ENCODE measurements at regions not wholly inside any gene's neighbourhood (a gene's known extent, or its start where the extent isn't known, plus 50 kb on each side); places are given as distances from the start of the nearest gene placed in this dataset.

GRCh38 chr2:122205641-122206040 lies 450.2 kb downstream of the TSN start:
- DNase-seq (ENCODE audit: insufficient read length, low spot score) (no peak), FAIRE-seq (no peak)

- DNase-seq (ENCODE audit: insufficient read length, low spot score) = no peak
- FAIRE-seq = no peak
Observed at GRCh38 chr2:122206101-122206500, 450.6 kb downstream of the TSN start.

GRCh38 chr2:122209377-122209776 lies 453.9 kb downstream of the TSN start:
- FAIRE-seq (no peak), DNase-seq (ENCODE audit: insufficient read length, low spot score) (no peak)

GRCh38 chr2:122210065-122210464 lies 454.6 kb downstream of the TSN start:
- DNase-seq (ENCODE audit: insufficient read length, low spot score) = no peak

GRCh38 chr2:122210898-122211856 lies 455.7 kb downstream of the TSN start:
- FAIRE-seq = no peak

More at GRCh38 chr2:122210065-122210464, 454.6 kb downstream of the TSN start:
- no peak for FAIRE-seq

GRCh38 chr2:122213312-122213711 lies 457.9 kb downstream of the TSN start:
- FAIRE-seq = no peak
- DNase-seq (ENCODE audit: insufficient read length, low spot score) = no peak

More at GRCh38 chr2:122210898-122211856, 455.7 kb downstream of the TSN start:
- DNase-seq (ENCODE audit: insufficient read length, low spot score) = no peak

GRCh38 chr2:122216071-122216470 lies 460.6 kb downstream of the TSN start:
- FAIRE-seq (no peak), DNase-seq (ENCODE audit: insufficient read length, low spot score) (no peak)

- FAIRE-seq = no peak
- DNase-seq (ENCODE audit: insufficient read length, low spot score) = no peak
Observed at GRCh38 chr2:122216901-122217300, 461.4 kb downstream of the TSN start.

- no peak for FAIRE-seq
- DNase-seq (ENCODE audit: insufficient read length, low spot score) = no peak
Observed at GRCh38 chr2:122218596-122218995, 463.1 kb downstream of the TSN start.

- FAIRE-seq = no peak
- DNase-seq (ENCODE audit: insufficient read length, low spot score) = no peak
Observed at GRCh38 chr2:122219504-122219903, 464.1 kb downstream of the TSN start.

GRCh38 chr2:122221665-122222064 lies 466.2 kb downstream of the TSN start:
- DNase-seq (ENCODE audit: insufficient read length, low spot score) = no peak
- no peak for FAIRE-seq

GRCh38 chr2:122231296-122231695 lies 475.8 kb downstream of the TSN start:
- DNase-seq (ENCODE audit: insufficient read length, low spot score) = no peak
- no peak for FAIRE-seq

GRCh38 chr2:122233372-122233771 lies 477.9 kb downstream of the TSN start:
- FAIRE-seq = no peak
- no peak for DNase-seq (ENCODE audit: insufficient read length, low spot score)

GRCh38 chr2:122236152-122236874 lies 480.9 kb downstream of the TSN start:
- peak; percentile 7 for DNase-seq (ENCODE audit: insufficient read length, low spot score)
- no peak for FAIRE-seq

GRCh38 chr2:122236925-122237324 lies 481.5 kb downstream of the TSN start:
- FAIRE-seq = no peak

GRCh38 chr2:122237450-122237849 lies 482.0 kb downstream of the TSN start:
- no peak for DNase-seq (ENCODE audit: insufficient read length, low spot score)
- FAIRE-seq = no peak

More at GRCh38 chr2:122236925-122237324, 481.5 kb downstream of the TSN start:
- DNase-seq (ENCODE audit: insufficient read length, low spot score) = no peak

GRCh38 chr2:122238006-122238559 lies 482.6 kb downstream of the TSN start:
- DNase-seq (ENCODE audit: insufficient read length, low spot score) = no peak
- FAIRE-seq = no peak

- DNase-seq (ENCODE audit: insufficient read length, low spot score) = no peak
- FAIRE-seq = no peak
Observed at GRCh38 chr2:122239440-122239839, 484.0 kb downstream of the TSN start.

- FAIRE-seq (no peak), DNase-seq (ENCODE audit: insufficient read length, low spot score) (no peak)
Observed at GRCh38 chr2:122244598-122245229, 489.3 kb downstream of the TSN start.

GRCh38 chr2:122249673-122250072 lies 494.2 kb downstream of the TSN start:
- no peak for FAIRE-seq
- no peak for DNase-seq (ENCODE audit: insufficient read length, low spot score)

GRCh38 chr2:122251158-122251557 lies 495.7 kb downstream of the TSN start:
- DNase-seq (ENCODE audit: insufficient read length, low spot score) = no peak
- FAIRE-seq = no peak
